ENCODE measurements at regions not wholly inside any gene's neighbourhood (a gene's known extent, or its start where the extent isn't known, plus 50 kb on each side); places are given as distances from the start of the nearest gene placed in this dataset.

DNA sequence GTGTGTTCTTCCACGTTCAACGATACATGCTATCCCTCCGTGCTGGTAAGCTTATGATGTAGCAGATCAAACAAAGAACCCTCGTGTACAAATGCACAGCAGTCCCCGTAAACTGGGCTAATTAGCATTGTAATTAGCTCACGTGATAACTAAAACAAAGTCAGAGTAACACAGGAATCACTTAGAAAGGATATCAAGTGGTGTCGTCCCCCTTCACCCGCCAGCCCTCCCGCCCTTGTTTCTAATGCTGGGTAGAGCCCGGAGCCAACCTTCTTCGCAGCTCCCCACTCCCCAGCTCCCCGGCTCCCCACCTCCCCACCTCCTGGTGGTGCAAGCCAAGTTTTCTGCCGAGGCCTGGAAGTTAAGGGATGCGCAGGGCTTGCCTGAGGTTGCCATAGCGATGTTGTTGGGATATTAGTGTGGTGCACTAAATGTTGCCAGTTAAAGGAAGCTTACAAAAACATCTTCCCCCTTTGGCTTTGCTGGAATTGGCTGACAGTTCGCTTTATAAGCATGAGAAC, 357.9 kb upstream of the CCNH start:
- no peak for DNase-seq
- peaks cover 10% of the 10 kb centered on the region for H3K27me3 ChIP-seq (ENCODE audit: low read depth)

DNA sequence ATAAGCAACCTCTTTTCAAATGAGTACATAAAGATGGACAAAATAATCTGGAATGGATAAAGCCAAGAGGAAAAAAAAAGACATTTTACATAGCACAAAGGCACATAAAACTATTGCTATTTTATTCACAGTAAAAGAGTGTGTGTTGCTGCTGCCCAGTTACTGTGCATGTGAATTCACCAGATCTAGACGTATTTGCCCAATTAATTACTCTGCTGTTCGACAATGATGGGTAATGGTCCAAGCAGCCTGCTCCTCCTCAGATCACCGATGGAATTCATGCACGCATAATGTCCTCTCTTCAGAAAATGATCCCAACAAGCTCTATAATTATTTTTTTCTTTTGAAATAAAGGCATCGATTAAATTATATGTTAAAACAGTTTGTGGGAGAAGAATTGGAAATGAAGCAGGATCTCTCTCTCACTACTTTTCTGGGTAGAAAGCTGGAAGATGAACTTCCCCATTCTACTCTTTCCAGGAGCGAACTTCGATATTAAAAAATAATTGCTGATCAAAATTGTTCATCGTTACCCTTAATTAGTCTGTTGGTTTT, 357.4 kb upstream of the CCNH start:
- no peaks in the 10 kb centered on the region for H3K4me1 ChIP-seq
- H3K27me3 ChIP-seq (ENCODE audit: low read depth) = peaks cover 10% of the 10 kb centered on the region
- no peaks in the 10 kb centered on the region for H3K36me3 ChIP-seq
- DNase-seq (no peak), ATAC-seq (no peak)
- no peak overlapping the region for H3K27ac ChIP-seq
- H3K9me3 ChIP-seq = no peaks in the 10 kb centered on the region
- H3K4me3 ChIP-seq = no peak overlapping the region
- TF ChIP-seq, protein P1, sequence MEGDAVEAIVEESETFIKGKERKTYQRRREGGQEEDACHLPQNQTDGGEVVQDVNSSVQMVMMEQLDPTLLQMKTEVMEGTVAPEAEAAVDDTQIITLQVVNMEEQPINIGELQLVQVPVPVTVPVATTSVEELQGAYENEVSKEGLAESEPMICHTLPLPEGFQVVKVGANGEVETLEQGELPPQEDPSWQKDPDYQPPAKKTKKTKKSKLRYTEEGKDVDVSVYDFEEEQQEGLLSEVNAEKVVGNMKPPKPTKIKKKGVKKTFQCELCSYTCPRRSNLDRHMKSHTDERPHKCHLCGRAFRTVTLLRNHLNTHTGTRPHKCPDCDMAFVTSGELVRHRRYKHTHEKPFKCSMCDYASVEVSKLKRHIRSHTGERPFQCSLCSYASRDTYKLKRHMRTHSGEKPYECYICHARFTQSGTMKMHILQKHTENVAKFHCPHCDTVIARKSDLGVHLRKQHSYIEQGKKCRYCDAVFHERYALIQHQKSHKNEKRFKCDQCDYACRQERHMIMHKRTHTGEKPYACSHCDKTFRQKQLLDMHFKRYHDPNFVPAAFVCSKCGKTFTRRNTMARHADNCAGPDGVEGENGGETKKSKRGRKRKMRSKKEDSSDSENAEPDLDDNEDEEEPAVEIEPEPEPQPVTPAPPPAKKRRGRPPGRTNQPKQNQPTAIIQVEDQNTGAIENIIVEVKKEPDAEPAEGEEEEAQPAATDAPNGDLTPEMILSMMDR (IDR thresholded peaks at IDR 0.05) = no peak
- intact Hi-C loops (cut with DNase I) = no loop called here

More for the DNA sequence above, 357.9 kb upstream of the CCNH start:
- no peaks in the 10 kb centered on the region for H3K9me3 ChIP-seq
- no peaks in the 10 kb centered on the region for H3K4me1 ChIP-seq
- H3K27ac ChIP-seq = no peak overlapping the region
- intact Hi-C loops (cut with DNase I) = no loop called here
- H3K4me3 ChIP-seq = no peak overlapping the region
- H3K36me3 ChIP-seq = no peaks in the 10 kb centered on the region
- TF ChIP-seq, protein P1 (IDR thresholded peaks at IDR 0.05) = no peak
- ATAC-seq = no peak

DNA sequence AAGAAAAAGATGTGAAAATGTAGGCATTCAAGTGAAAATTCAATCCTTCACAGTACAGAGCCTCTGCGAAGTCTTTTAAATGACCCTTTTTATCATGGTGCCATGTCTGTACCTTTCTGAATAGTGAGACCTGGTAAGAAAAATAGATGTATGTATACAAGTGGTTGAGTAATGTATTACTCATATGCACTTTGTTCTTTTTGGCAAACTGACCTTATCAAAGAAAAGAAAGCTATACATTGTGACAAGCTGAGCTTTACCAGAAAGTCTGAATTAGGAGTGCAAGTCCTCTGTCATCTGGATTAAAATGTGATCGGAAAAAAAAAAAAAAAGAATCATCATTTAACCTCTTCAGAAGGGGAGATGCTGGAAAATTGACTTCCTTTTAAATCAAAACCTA, 356.4 kb upstream of the CCNH start:
- no peak overlapping the region for H3K27ac ChIP-seq
- H3K4me3 ChIP-seq = no peak overlapping the region
- DNase-seq = no peak
- H3K4me1 ChIP-seq = no peaks in the 10 kb centered on the region
- no peaks in the 10 kb centered on the region for H3K9me3 ChIP-seq
- H3K27me3 ChIP-seq (ENCODE audit: low read depth) = peaks cover 10% of the 10 kb centered on the region
- no peak for ATAC-seq
- H3K36me3 ChIP-seq = no peaks in the 10 kb centered on the region
- TF ChIP-seq, protein P1 (IDR thresholded peaks at IDR 0.05) = no peak
- intact Hi-C loops (cut with DNase I) = no loop called here

DNA sequence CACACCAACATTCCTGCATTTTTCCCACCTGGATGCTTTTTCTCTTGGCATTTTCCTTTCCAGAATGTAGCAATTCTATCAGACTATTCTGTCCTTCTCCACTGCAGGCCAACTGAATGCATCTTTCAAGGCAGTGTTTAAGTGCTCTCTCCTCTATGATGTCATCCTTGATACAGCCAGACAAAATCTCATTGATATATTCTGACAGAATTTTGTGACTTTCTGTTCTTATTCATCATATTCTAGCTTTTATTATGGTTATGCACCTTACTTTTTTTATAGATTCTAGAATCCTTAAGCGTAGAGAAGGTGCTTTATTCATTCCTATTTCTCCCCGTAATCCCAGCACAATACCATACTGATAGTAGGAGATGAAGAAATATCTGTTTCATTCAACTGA, 355.5 kb upstream of the CCNH start:
- H3K4me3 ChIP-seq = no peak overlapping the region
- H3K4me1 ChIP-seq = no peaks in the 10 kb centered on the region
- intact Hi-C loops (cut with DNase I) = no loop called here

DNA sequence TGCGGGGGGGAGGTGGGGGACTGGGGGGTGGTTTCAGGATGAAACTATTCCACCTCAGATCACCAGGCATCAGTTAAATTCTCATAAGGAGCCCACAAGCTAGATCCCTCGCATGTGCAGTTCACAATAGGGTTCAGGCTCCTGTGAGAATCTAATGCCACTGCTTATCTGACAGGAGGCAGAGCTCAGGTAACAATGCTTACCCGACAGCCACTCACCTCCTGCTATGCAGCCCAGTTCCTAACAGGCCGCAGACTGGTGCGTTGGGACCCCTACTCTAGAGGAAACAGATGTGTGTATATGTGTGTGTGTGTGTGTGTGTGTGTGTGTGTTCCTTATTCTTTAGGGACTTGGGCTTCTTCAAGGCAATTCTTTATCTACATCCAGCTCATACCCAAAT, 352.3 kb upstream of the CCNH start:
- Histone ChIP-seq H3K36me3 (no peaks in the 10 kb centered on the region), H3K27ac (no peak overlapping the region), H3K9me3 (no peaks in the 10 kb centered on the region), H3K27me3 (ENCODE audit: low read depth) (no peaks in the 10 kb centered on the region), H3K4me3 (no peak overlapping the region), H3K4me1 (no peaks in the 10 kb centered on the region)
- TF ChIP-seq, protein P1 (IDR thresholded peaks at IDR 0.05) = no peak
- no peak for ATAC-seq
- DNase-seq = no peak
- intact Hi-C loops (cut with DNase I) = no loop called here

More for the DNA sequence above, 355.5 kb upstream of the CCNH start:
- TF ChIP-seq, protein P1 (IDR thresholded peaks at IDR 0.05) = no peak
- DNase-seq = no peak
- no peak for ATAC-seq
- no peak overlapping the region for H3K27ac ChIP-seq
- H3K27me3 ChIP-seq (ENCODE audit: low read depth) = peaks cover 5% of the 10 kb centered on the region
- H3K9me3 ChIP-seq = no peaks in the 10 kb centered on the region
- H3K36me3 ChIP-seq = no peaks in the 10 kb centered on the region

Data from lower lobe of right lung (tissue), 2 donors.